GM19372 (cell line): ENCODE measurements at regions not wholly inside any gene's neighbourhood (a gene's known extent, or its start where the extent isn't known, plus 50 kb on each side); places are given as distances from the start of the nearest gene placed in this dataset.

Experiments used
- ATAC-seq: cut with Tn5 transposase; IDR thresholded peaks from one replicate; pipeline ENCODE4 v1.9.1; 2021; ENCODE audit warnings: mild to moderate bottlenecking, low read depth, moderate library complexity; ENCODE audit not compliant: unreplicated experiment

- ATAC-seq: peak; percentile 93
Observed at GRCh38 chr12:91355150-91356006, 172.8 kb upstream of the DCN start.

GRCh38 chr12:91353266-91353665, 170.6 kb upstream of the DCN start:
- no peak for ATAC-seq

- ATAC-seq: no peak
Observed at GRCh38 chr12:91349476-91349875, 166.9 kb upstream of the DCN start.

GRCh38 chr12:91347481-91348214, 165.0 kb upstream of the DCN start:
- ATAC-seq: no peak

GRCh38 chr12:91346827-91347226, 164.2 kb upstream of the DCN start:
- ATAC-seq: no peak

GRCh38 chr12:91344408-91344807, 161.8 kb upstream of the DCN start:
- ATAC-seq: no peak

GRCh38 chr12:91343010-91343409, 160.4 kb upstream of the DCN start:
- ATAC-seq: no peak

GRCh38 chr12:91339106-91339505, 156.5 kb upstream of the DCN start:
- no peak for ATAC-seq

GRCh38 chr12:91335699-91336098, 153.1 kb upstream of the DCN start:
- no peak for ATAC-seq

- no peak for ATAC-seq
Observed at GRCh38 chr12:91333966-91334365, 151.3 kb upstream of the DCN start.

- ATAC-seq: no peak
Observed at GRCh38 chr12:91332302-91332701, 149.7 kb upstream of the DCN start.

- ATAC-seq: no peak
Observed at GRCh38 chr12:91331371-91331770, 148.8 kb upstream of the DCN start.

- ATAC-seq: no peak
Observed at GRCh38 chr12:91328451-91328850, 145.8 kb upstream of the DCN start.

GRCh38 chr12:91327889-91328288, 145.3 kb upstream of the DCN start:
- ATAC-seq: no peak

- no peak for ATAC-seq
Observed at GRCh38 chr12:91327131-91327530, 144.5 kb upstream of the DCN start.

GRCh38 chr12:91326058-91327027, 143.7 kb upstream of the DCN start:
- ATAC-seq: peak; percentile 71

GRCh38 chr12:91320999-91321398, 138.4 kb upstream of the DCN start:
- ATAC-seq: no peak

GRCh38 chr12:91319071-91319760, 136.6 kb upstream of the DCN start:
- ATAC-seq: no peak

GRCh38 chr12:91317306-91317705, 134.7 kb upstream of the DCN start:
- ATAC-seq: no peak

- no peak for ATAC-seq
Observed at GRCh38 chr12:91316907-91317269, 134.3 kb upstream of the DCN start.
